ENCODE measurements at regions not wholly inside any gene's neighbourhood (a gene's known extent, or its start where the extent isn't known, plus 50 kb on each side); places are given as distances from the start of the nearest gene placed in this dataset.

DNA sequence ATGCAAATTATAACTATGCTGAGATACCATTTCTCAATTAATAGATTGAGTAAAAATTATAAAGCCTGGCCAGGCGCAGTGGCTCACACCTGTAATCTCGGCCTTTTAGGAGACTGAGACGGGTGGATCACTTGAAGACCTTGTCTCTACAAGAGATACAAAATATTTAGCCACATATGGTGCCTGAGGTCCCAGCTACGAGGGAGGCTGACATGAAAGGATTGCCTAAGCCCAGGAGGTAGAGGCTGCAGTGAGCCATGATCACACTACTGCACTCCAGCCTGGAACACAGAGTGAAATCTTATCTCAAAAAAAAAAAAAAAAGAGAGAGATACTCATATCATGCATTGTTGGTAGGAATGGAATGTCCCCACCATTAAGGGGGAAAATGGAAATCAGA is 142.4 kb downstream of the RCN1 start:
- TF ChIP-seq, protein P1, sequence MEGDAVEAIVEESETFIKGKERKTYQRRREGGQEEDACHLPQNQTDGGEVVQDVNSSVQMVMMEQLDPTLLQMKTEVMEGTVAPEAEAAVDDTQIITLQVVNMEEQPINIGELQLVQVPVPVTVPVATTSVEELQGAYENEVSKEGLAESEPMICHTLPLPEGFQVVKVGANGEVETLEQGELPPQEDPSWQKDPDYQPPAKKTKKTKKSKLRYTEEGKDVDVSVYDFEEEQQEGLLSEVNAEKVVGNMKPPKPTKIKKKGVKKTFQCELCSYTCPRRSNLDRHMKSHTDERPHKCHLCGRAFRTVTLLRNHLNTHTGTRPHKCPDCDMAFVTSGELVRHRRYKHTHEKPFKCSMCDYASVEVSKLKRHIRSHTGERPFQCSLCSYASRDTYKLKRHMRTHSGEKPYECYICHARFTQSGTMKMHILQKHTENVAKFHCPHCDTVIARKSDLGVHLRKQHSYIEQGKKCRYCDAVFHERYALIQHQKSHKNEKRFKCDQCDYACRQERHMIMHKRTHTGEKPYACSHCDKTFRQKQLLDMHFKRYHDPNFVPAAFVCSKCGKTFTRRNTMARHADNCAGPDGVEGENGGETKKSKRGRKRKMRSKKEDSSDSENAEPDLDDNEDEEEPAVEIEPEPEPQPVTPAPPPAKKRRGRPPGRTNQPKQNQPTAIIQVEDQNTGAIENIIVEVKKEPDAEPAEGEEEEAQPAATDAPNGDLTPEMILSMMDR (IDR thresholded peaks at IDR 0.05; ENCODE audit: unreplicated experiment) = no peak
- Mint-ChIP-seq H3K27me3 (ENCODE audit: unreplicated experiment) (no peaks in the 10 kb centered on the region), H3K36me3 (ENCODE audit: low read depth, unreplicated experiment) (no peaks in the 10 kb centered on the region), H3K4me1 (ENCODE audit: unreplicated experiment) (no peaks in the 10 kb centered on the region), H3K27ac (ENCODE audit: unreplicated experiment) (no peak overlapping the region), H3K4me3 (ENCODE audit: unreplicated experiment) (no peak overlapping the region), H3K9me3 (ENCODE audit: unreplicated experiment) (no peaks in the 10 kb centered on the region)
- no peak for DNase-seq (ENCODE audit: low spot score)

DNA sequence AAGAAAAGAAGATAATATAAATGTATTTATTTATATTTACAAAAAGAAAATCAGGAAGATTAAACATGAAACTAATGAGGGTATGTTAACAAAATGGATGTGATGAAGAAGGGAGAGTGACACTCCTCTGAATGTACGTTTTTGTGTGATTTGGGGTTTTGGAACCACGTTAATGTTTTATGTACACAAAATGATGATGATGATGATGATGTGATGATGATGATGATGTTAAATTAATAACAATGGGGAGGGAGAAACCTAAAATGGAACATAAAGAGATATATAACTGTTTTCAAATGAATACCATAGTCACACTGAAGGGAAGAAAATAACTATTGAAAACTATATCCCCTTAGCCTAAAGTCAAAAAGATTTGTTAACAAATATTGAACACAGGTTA is 143.1 kb downstream of the RCN1 start:
- Mint-ChIP-seq H3K36me3 (ENCODE audit: low read depth, unreplicated experiment) (no peaks in the 10 kb centered on the region), H3K4me3 (ENCODE audit: unreplicated experiment) (no peak overlapping the region), H3K9me3 (ENCODE audit: unreplicated experiment) (no peaks in the 10 kb centered on the region), H3K27me3 (ENCODE audit: unreplicated experiment) (no peaks in the 10 kb centered on the region), H3K27ac (ENCODE audit: unreplicated experiment) (no peak overlapping the region), H3K4me1 (ENCODE audit: unreplicated experiment) (no peaks in the 10 kb centered on the region)
- no peak for DNase-seq (ENCODE audit: low spot score)
- TF ChIP-seq, protein P1 (IDR thresholded peaks at IDR 0.05; ENCODE audit: unreplicated experiment) = no peak

DNA sequence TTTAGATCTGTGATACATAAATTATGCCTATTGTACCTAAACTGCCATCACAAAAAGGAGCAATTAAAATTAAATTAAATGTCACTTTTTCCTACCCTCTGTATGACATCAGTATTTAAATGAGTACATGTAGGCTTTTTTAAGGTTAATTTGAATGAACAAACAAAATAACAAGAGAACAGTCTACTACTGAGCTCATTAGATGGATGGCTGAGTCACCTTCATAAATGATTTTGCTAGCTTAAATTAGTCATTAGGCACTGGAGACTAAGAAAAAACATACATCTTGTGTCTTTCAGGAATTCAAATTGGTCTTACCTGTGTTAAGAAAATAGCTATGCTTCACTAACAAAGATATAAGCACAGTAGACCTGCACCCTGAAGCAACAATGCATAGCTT is 153.6 kb downstream of the RCN1 start:
- DNase-seq (ENCODE audit: low spot score) = no peak
- Mint-ChIP-seq H3K27me3 (ENCODE audit: unreplicated experiment) (no peaks in the 10 kb centered on the region), H3K36me3 (ENCODE audit: low read depth, unreplicated experiment) (no peaks in the 10 kb centered on the region), H3K4me1 (ENCODE audit: unreplicated experiment) (no peaks in the 10 kb centered on the region), H3K9me3 (ENCODE audit: unreplicated experiment) (no peaks in the 10 kb centered on the region), H3K4me3 (ENCODE audit: unreplicated experiment) (no peak overlapping the region), H3K27ac (ENCODE audit: unreplicated experiment) (no peak overlapping the region)
- TF ChIP-seq, protein P1 (IDR thresholded peaks at IDR 0.05; ENCODE audit: unreplicated experiment) = no peak

DNA sequence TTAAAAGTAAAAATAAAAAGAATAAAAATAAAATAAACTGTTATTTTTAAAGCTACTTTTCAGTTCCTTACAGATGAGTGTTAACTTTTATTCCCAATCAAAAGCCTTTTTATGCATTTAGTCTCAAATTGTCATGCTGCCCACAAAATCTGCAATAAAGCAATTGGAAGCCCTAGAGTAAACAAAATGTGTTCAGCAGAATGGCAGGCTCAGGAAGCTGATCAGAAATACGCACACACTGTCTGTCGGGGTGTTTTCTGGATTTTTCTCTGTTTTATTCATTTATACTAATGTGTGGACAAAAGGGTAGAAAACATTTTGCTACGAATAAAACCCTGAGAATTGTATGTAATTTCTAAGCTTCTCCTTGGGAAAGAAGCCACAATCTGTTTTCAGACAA is 162.8 kb downstream of the RCN1 start:
- no peak overlapping the region for H3K4me3 Mint-ChIP-seq (ENCODE audit: unreplicated experiment)
- no peaks in the 10 kb centered on the region for H3K36me3 Mint-ChIP-seq (ENCODE audit: low read depth, unreplicated experiment)
- H3K27ac Mint-ChIP-seq (ENCODE audit: unreplicated experiment) = no peak overlapping the region
- no peak for DNase-seq (ENCODE audit: low spot score)
- H3K27me3 Mint-ChIP-seq (ENCODE audit: unreplicated experiment) = no peaks in the 10 kb centered on the region
- H3K4me1 Mint-ChIP-seq (ENCODE audit: unreplicated experiment) = no peaks in the 10 kb centered on the region
- TF ChIP-seq, protein P1 (IDR thresholded peaks at IDR 0.05; ENCODE audit: unreplicated experiment) = no peak
- H3K9me3 Mint-ChIP-seq (ENCODE audit: unreplicated experiment) = no peaks in the 10 kb centered on the region

DNA sequence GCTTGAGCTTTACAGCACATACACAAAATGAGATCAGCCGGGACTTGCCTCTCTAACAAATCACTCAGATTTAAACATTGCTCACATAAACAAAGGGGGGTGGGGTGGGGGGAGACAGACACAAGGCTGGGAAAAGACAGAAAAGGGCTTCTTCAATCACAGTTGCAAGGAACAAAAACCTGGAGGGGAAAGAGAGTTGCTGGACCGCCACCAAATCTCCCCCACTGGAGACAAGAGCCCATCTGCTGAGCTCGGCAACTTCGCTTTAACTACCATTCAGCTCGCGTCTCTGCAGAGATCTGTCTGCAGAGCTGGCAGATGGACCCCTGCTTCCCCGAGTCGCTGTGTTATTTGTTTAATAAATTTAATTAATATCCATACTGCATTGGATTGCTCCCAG is 165.0 kb downstream of the RCN1 start:
- Mint-ChIP-seq H3K4me3 (ENCODE audit: unreplicated experiment) (no peak overlapping the region), H3K27me3 (ENCODE audit: unreplicated experiment) (peaks cover 3% of the 10 kb centered on the region), H3K4me1 (ENCODE audit: unreplicated experiment) (no peaks in the 10 kb centered on the region), H3K9me3 (ENCODE audit: unreplicated experiment) (no peaks in the 10 kb centered on the region), H3K27ac (ENCODE audit: unreplicated experiment) (no peak overlapping the region), H3K36me3 (ENCODE audit: low read depth, unreplicated experiment) (no peaks in the 10 kb centered on the region)
- no peak for DNase-seq (ENCODE audit: low spot score)
- TF ChIP-seq, protein P1 (IDR thresholded peaks at IDR 0.05; ENCODE audit: unreplicated experiment) = no peak

All from endothelial cell (in vitro differentiated cells).